GM12878 (cell line): ENCODE measurements at regions not wholly inside any gene's neighbourhood (a gene's known extent, or its start where the extent isn't known, plus 50 kb on each side); places are given as distances from the start of the nearest gene placed in this dataset.

Experiments used
- FOS ChIP-seq: IDR thresholded peaks from 3 replicates; pipeline ENCODE4 v1.6.1; 2011; ENCODE audit warnings: borderline replicate concordance; ENCODE audit not compliant: insufficient read length; ENCODE audit errors: extremely low read depth
- MEF2B ChIP-seq: fragments of 450-650 bp; IDR thresholded peaks from 2 replicates; pipeline ENCODE4 v1.6.1; 2018; ENCODE audit warnings: mild to moderate bottlenecking, moderate library complexity; ENCODE audit not compliant: partially characterized antibody, poor library complexity, severe bottlenecking
- NFYA ChIP-seq: IDR thresholded peaks from 2 replicates; pipeline ENCODE4 v1.6.1; 2011; ENCODE audit warnings: low read depth, mild to moderate bottlenecking, low read length, improper control_type of control experiment, borderline replicate concordance
- SMARCA5 ChIP-seq: fragments of 450-650 bp; IDR thresholded peaks from 2 replicates; pipeline ENCODE4 v1.6.1; 2017; ENCODE audit warnings: mild to moderate bottlenecking
- TAF1 ChIP-seq: IDR thresholded peaks from 2 replicates; pipeline ENCODE4 v1.6.1; 2011; ENCODE audit warnings: mild to moderate bottlenecking, low read depth, low read length, borderline replicate concordance
- ZNF622 ChIP-seq: fragments of 450-650 bp; IDR thresholded peaks from 2 replicates; pipeline ENCODE4 v1.6.1; 2017; ENCODE audit warnings: mild to moderate bottlenecking, inconsistent platforms
- ZSCAN29 ChIP-seq: fragments of 450-650 bp; IDR thresholded peaks from 2 replicates; pipeline ENCODE4 v1.6.1; 2017; ENCODE audit warnings: mild to moderate bottlenecking, moderate library complexity
- TF ChIP-seq, protein P1 (sequence below): fragments of 450-650 bp; IDR thresholded peaks from 2 replicates; pipeline ENCODE4 v1.6.1; 2018; ENCODE audit warnings: borderline replicate concordance, mild to moderate bottlenecking; ENCODE audit not compliant: partially characterized antibody
- TF ChIP-seq, protein P2 (sequence below): fragments of 450-650 bp; IDR thresholded peaks from 2 replicates; pipeline ENCODE4 v1.6.1; 2017; ENCODE audit warnings: mild to moderate bottlenecking

DNA sequence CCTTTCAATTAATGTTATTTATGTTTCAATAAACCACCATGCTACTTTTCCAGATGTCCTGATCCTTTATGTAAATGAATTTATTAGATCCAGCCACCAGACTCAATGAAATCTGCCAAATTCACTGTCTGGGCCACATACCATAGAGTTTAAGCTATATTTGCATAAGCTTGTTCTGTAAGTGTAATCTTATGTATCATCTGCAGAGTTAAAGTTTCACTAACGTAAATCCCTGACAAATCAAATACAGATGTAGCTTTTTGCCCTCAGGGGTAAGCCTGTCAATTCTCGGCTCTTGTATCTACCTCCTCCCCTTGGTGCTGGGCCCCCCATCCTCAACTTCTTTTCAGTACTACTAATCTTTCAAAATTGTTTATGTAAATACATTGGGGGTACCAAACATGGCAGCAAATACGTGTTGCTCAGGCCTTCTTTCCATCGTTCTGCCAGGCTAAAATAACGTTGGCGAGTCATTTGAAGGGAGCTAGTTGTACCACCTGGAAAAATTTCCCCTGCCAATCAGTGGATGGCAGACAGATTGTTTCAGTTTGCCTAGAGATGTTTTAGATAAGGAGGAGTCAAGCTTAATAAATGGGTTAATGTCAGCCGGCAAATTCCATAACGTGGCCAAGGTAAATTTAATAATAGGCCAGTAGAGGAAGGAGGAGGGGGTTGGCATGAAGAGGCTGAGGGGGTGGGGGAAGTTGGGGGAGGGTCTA, 79.6 kb downstream of the RPS12 start (continued):
- TF ChIP-seq, protein P1, sequence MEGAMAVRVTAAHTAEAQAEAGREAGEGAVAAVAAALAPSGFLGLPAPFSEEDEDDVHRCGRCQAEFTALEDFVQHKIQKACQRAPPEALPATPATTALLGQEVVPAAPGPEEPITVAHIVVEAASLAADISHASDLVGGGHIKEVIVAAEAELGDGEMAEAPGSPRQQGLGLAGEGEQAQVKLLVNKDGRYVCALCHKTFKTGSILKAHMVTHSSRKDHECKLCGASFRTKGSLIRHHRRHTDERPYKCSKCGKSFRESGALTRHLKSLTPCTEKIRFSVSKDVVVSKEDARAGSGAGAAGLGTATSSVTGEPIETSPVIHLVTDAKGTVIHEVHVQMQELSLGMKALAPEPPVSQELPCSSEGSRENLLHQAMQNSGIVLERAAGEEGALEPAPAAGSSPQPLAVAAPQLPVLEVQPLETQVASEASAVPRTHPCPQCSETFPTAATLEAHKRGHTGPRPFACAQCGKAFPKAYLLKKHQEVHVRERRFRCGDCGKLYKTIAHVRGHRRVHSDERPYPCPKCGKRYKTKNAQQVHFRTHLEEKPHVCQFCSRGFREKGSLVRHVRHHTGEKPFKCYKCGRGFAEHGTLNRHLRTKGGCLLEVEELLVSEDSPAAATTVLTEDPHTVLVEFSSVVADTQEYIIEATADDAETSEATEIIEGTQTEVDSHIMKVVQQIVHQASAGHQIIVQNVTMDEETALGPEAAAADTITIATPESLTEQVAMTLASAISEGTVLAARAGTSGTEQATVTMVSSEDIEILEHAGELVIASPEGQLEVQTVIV = no peak
- TF ChIP-seq ZNF622 (no peak), ZSCAN29 (no peak), TAF1 (no peak), MEF2B (no peak), FOS (no peak), NFYA (no peak), SMARCA5 (no peak)
- TF ChIP-seq, protein P2, sequence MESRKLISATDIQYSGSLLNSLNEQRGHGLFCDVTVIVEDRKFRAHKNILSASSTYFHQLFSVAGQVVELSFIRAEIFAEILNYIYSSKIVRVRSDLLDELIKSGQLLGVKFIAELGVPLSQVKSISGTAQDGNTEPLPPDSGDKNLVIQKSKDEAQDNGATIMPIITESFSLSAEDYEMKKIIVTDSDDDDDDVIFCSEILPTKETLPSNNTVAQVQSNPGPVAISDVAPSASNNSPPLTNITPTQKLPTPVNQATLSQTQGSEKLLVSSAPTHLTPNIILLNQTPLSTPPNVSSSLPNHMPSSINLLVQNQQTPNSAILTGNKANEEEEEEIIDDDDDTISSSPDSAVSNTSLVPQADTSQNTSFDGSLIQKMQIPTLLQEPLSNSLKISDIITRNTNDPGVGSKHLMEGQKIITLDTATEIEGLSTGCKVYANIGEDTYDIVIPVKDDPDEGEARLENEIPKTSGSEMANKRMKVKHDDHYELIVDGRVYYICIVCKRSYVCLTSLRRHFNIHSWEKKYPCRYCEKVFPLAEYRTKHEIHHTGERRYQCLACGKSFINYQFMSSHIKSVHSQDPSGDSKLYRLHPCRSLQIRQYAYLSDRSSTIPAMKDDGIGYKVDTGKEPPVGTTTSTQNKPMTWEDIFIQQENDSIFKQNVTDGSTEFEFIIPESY = no peak
